ENCODE measurements at regions not wholly inside any gene's neighbourhood (a gene's known extent, or its start where the extent isn't known, plus 50 kb on each side); places are given as distances from the start of the nearest gene placed in this dataset.

- TF ChIP-seq SUZ12 (IDR thresholded peaks at IDR 0.05; ENCODE audit: extremely low read depth, insufficient read depth, insufficient read length): no peak
- TF ChIP-seq YY1 (IDR thresholded peaks at IDR 0.05; ENCODE audit: insufficient read depth, insufficient read length): no peak
- no peak for TF ChIP-seq ZNF274 (IDR thresholded peaks at IDR 0.05; ENCODE audit: low read depth, low read length)
Measured at GRCh38 chr2:83006961-83007360, 1452.1 kb downstream of the SUCLG1 start.

Measured in NT2/D1 (cell line).